K562 (cell line): ENCODE measurements at regions not wholly inside any gene's neighbourhood (a gene's known extent, or its start where the extent isn't known, plus 50 kb on each side); places are given as distances from the start of the nearest gene placed in this dataset.

Experiments used
- CTCF ChIP-seq, 3 experiments: IDR thresholded peaks in 2 of 3; conservative IDR thresholded peaks in 1 of 3; 2 replicates each; pipeline ENCODE4 v1.5.1; 2011 to 2012; ENCODE audit warnings: low read length in 3 of 3, mild to moderate bottlenecking in 3 of 3, control low read depth in 2 of 3, improper control_type of control experiment in 1 of 3, inconsistent platforms in 1 of 3, low read depth in 1 of 3, mixed read lengths in 1 of 3, moderate library complexity in 1 of 3; ENCODE audit not compliant: insufficient read depth in 2 of 3
- KLF10 ChIP-seq: fragments of 250-450 bp; sonication (Bioruptor Pico); IDR thresholded peaks from 2 replicates; pipeline ENCODE4 v1.6.1; 2021; ENCODE audit warnings: matching md5 sums

DNA sequence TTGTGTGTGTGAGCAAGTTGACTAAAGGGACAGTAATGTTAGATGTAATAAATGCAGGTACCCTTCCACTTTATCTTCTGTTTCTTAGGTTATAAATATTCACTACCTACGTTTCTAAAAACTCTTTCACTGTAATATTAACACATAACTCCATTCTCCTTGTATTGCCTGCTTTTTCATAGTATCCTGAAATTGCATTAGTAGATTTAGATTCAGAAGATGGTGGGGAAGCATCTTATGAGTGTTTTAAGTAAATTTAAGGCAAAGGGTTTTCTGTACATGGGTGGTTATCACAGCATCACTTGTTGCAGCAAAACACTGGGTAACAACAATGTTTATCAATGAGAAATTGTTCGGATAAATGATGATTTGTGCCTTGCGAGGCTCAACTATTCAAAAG is 115.2 kb upstream of the VPREB1 start:
- no peak for TF ChIP-seq CTCF (IDR thresholded peaks at IDR 0.05 in 2 of 3, conservative IDR thresholded peaks at IDR 0.05 in 1 of 3; ENCODE audit: insufficient read depth in 2 of 3, low read depth in 1 of 3, low read length in 3 of 3)
- no peak for TF ChIP-seq KLF10 (CRISPR knock-in tag)
